HG03039 (cell line): ENCODE measurements at regions not wholly inside any gene's neighbourhood (a gene's known extent, or its start where the extent isn't known, plus 50 kb on each side); places are given as distances from the start of the nearest gene placed in this dataset.

ENCODE experiments used
- ATAC-seq: cut with Tn5 transposase; IDR thresholded peaks from one replicate; pipeline ENCODE4 v1.9.1; 2021; ENCODE audit warnings: mild to moderate bottlenecking, moderate library complexity; ENCODE audit not compliant: unreplicated experiment

DNA sequence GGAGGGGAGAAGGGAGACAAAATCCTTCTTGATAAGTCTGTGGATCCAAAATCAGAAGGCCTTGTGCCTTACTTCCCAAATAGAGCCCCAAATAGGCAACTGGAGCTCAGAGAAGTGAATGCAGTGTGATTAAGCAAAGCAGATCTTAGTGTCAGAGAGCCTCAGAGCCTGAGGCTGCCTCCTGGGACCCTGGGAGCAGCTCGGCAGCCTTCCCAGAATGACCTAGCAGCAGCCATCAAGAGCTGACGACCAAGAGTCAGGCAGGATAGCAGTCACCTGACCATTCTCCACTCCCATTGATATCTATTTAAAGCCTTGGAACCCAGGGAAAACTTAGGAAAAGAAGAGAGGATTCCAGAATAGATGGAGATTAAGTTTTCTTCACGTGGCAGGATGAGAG, 78.0 kb upstream of the SMYD2 start:
- no peak for ATAC-seq

DNA sequence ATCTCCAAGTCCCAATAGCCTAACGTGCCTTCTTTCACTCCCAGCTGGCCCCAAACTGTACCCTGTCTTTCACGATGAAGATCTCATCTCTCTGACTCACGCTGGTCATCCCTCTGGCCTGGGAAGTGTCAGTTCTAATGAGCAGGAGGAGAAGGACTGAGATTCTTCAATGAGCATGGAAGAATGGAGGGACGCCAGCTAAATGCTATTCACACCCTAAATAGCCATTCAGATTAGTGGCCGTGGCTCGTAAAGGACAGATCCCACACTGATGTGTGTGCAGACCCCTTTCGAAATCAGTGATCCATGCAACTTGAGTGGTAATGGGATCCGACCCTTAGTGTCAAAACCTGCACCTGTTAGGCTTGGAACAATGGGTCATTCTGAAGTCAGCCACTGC, 75.9 kb upstream of the SMYD2 start:
- ATAC-seq, result no peak

DNA sequence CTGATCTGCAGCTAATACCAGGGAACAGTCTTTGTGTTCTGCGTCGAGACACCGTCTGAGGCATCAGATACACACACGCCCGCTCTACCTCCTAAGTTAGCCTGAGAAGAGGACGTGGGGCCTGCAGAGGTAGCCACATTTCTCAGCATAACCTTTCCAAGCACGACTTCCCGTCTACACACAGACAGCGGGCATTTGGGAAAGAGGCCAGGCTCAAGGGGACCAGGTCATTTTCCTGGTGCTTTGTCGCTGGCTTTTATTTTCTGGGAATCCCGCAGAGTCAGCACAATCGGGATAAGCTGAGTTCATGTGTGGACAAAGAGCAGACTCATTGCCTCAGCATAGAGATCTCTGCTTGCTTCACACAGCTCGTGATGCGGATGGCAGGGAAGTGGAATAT, 72.5 kb upstream of the SMYD2 start:
- no peak for ATAC-seq

- ATAC-seq, result no peak
These were observed 71.6 kb upstream of the SMYD2 start for GRCh38 chr1:214209260-214209808.

DNA sequence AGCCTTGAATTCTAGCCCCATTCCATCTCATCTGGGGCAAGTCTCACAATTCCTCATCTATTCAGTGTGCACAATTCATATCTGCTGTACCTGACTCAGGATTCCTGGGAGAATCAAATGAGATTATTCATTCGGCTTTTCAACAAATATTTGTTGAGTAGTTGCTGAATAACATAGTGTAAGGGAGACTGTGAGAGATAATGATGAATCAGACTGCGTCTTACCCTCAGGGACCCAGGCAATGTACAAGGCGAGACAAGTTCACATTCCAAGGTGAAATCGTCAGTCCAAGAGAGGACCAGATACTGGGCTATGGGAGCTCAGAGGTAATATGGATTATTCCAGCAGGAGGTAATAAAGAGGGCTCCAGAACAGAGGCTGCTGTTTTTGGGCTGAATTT, 67.8 kb upstream of the SMYD2 start:
- no peak for ATAC-seq

DNA sequence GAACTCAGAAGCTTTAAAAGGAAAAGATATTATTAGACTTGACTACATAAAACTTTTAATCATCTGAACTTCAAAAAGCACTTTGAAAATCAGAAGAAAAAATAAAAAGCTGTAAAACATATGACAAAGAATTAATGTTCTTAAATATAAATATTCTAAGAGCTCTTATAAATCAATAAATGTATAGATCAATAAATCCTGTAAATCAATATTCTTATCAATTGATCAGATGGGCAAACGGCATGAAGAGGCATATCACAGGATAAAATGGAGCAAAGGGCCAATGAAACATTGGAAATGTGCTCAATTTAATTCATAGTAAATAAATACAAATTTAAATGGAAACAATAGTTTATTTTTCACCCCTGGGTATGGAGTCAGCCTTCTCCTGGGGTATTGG, 66.1 kb upstream of the SMYD2 start:
- no peak for ATAC-seq

- no peak for ATAC-seq
These were observed 65.4 kb upstream of the SMYD2 start for GRCh38 chr1:214215583-214215982.

DNA sequence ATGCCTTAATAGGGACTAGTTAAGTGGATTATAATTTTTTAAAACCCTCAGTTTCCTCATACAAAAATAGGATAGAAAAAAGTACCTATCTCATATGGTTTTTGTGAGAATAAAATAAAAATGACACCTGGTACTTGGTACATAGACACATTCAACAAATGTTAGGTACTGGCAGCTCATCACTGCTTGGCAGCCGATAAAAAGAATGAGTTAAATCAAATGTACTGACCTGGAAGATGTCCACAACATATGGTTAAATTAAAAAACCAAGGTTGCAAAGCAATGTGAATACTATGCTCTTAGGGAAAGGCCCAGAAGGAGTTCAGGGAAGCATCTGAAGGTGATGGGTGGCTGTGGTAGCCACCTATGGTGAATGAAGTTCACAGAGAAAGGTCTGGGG, 64.9 kb upstream of the SMYD2 start:
- ATAC-seq, result no peak

DNA sequence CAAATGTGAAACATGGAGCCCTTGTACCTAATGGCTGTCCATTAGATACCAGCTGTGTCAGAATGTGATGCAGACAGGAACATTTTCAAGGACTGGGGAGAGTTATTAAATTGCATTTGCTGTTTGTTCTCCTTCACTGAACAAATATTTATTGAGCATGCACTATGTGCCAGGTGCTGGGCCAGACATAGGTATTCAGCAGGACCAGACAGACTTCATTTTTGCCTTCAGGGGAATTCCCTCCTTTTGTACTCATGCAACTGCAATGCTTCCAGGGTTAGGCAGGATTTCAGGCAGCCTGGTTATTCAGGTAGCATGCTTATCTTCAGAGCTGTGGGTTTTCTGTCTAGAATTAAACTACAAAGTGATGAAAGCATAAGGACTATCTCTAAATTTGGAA, 64.2 kb upstream of the SMYD2 start:
- no peak for ATAC-seq

GRCh38 chr1:214219902-214220301, 61.1 kb upstream of the SMYD2 start:
- no peak for ATAC-seq

DNA sequence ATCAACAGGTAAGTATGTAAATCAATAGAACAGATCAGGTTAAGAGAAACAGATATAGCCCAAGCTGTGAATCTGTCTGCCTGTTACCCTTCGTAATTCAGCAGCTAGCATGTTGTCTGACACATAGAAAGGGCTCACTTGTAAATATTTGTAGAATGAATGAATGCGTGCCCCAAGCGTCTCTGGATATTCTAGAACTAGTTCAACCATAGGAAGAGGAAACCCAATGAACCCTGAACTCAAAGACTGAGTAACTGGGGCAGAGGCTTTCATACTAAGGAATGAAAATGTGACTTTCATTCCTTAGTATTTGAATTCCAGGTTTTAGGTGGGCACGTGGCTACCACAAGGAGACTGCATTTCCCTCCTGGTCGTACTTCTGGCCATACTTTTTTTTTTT, 60.1 kb upstream of the SMYD2 start:
- ATAC-seq, result no peak

- no peak for ATAC-seq
These were observed 56.2 kb upstream of the SMYD2 start for GRCh38 chr1:214224611-214225354.

- no peak for ATAC-seq
These were observed 52.0 kb upstream of the SMYD2 start for GRCh38 chr1:214228976-214229375.

- ATAC-seq, result no peak
These were observed 51.2 kb upstream of the SMYD2 start for GRCh38 chr1:214229736-214230135.
